Spleen (tissue), 7 donors: ENCODE measurements at regions not wholly inside any gene's neighbourhood (a gene's known extent, or its start where the extent isn't known, plus 50 kb on each side); places are given as distances from the start of the nearest gene placed in this dataset.
"Not testable (repeated sequence)": the region's sequence is repeated elsewhere in the genome, so short reads cannot be mapped to it uniquely, and the experiment has no call there.

Experiments
- POLR2A ChIP-seq, 3 donors: fragments of 450-650 bp; IDR thresholded peaks; one replicate each; pipeline ENCODE4 v1.5.1; 2017; ENCODE audit warnings: antibody characterized with exemption in 3 of 3, mild to moderate bottlenecking in 1 of 3
- TF ChIP-seq, protein P1 (sequence below), 11 experiments: fragments of 200-600 bp in 7 of 11; fragments of 450-650 bp in 4 of 11; sonication (generic) in 4 of 11; IDR thresholded peaks in 8 of 11; conservative IDR thresholded peaks in 3 of 11; 1 replicate in 7 of 11; 2 replicates in 4 of 11; pipeline versions ENCODE4 v1.4.0 to v1.8.0; 2016 to 2021; ENCODE audit warnings: antibody characterized with exemption in 11 of 11, inconsistent platforms in 4 of 11, mild to moderate bottlenecking in 1 of 11
- donor health status: DM: no; HTN: no; CAD: no; lungs with moderate emphysema.
- donor health status: DM: no; HTN: no; CAD: no.
- donor health status: DM: no; HTN: no; CAD: no.

DNA sequence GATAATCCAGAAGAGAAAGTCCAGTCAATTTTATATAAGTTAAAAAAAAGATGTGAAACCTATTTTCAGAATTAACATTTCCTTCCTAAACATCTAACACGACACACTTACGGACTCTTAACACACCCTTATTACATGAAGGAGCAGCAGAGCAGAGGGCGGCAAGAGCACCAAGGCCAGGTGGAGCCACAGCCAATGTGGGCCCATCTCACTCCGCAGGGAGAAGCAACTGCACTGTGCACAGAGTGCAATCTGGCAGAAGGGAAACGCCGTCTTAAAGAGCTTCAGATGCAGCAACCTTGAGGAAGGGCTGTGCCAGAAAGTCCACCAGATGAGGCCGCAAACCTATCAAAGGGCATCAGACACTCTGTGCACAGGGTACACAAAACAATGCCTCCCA lies 109.2 kb upstream of the SAMD11 start:
- TF ChIP-seq, protein P1, sequence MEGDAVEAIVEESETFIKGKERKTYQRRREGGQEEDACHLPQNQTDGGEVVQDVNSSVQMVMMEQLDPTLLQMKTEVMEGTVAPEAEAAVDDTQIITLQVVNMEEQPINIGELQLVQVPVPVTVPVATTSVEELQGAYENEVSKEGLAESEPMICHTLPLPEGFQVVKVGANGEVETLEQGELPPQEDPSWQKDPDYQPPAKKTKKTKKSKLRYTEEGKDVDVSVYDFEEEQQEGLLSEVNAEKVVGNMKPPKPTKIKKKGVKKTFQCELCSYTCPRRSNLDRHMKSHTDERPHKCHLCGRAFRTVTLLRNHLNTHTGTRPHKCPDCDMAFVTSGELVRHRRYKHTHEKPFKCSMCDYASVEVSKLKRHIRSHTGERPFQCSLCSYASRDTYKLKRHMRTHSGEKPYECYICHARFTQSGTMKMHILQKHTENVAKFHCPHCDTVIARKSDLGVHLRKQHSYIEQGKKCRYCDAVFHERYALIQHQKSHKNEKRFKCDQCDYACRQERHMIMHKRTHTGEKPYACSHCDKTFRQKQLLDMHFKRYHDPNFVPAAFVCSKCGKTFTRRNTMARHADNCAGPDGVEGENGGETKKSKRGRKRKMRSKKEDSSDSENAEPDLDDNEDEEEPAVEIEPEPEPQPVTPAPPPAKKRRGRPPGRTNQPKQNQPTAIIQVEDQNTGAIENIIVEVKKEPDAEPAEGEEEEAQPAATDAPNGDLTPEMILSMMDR (IDR thresholded peaks at IDR 0.05 in 8 of 11, conservative IDR thresholded peaks at IDR 0.05 in 3 of 11): not testable (repeated sequence)
- not testable (repeated sequence) for TF ChIP-seq POLR2A (IDR thresholded peaks at IDR 0.05)
